Subcutaneous abdominal adipose tissue (tissue), 5 donors: ENCODE measurements at regions not wholly inside any gene's neighbourhood (a gene's known extent, or its start where the extent isn't known, plus 50 kb on each side); places are given as distances from the start of the nearest gene placed in this dataset.

Source experiments
- H3K27ac ChIP-seq: one replicate; pipeline ENCODE4 v1.7.0; 2013; ENCODE audit warnings: low read depth, mild to moderate bottlenecking, inconsistent platforms, low read length, moderate library complexity
- H3K27me3 ChIP-seq, 5 donors: one replicate each; pipeline ENCODE4 v1.7.0; 2013; ENCODE audit warnings: low read length in 5 of 5, inconsistent platforms in 1 of 5; ENCODE audit not compliant: control insufficient read depth in 5 of 5, insufficient read depth in 4 of 5
- H3K36me3 ChIP-seq, 5 donors: one replicate each; pipeline ENCODE4 v1.7.0; 2013; ENCODE audit warnings: low read length in 5 of 5; ENCODE audit not compliant: control insufficient read depth in 5 of 5, insufficient read depth in 5 of 5
- H3K4me1 ChIP-seq, 5 donors: one replicate each; pipeline ENCODE4 v1.7.0; 2013; ENCODE audit warnings: low read length in 5 of 5, mild to moderate bottlenecking in 3 of 5, moderate library complexity in 1 of 5; ENCODE audit not compliant: control insufficient read depth in 5 of 5, insufficient read depth in 5 of 5
- H3K4me3 ChIP-seq, 5 donors: one replicate each; pipeline ENCODE4 v1.7.0; 2013; ENCODE audit warnings: low read length in 5 of 5, low read depth in 1 of 5
- H3K9ac ChIP-seq, 5 donors: one replicate each; pipeline ENCODE4 v1.7.0; 2013; ENCODE audit warnings: low read length in 5 of 5, mild to moderate bottlenecking in 4 of 5, moderate library complexity in 3 of 5
- H3K9me3 ChIP-seq, 5 donors: one replicate each; pipeline ENCODE4 v1.7.0; 2013; ENCODE audit warnings: low read length in 5 of 5; ENCODE audit not compliant: control insufficient read depth in 5 of 5
- donor health status: healthy.
- donor health status: healthy.
- donor health status: healthy.
- donor health status: healthy.
- donor health status: healthy.

DNA sequence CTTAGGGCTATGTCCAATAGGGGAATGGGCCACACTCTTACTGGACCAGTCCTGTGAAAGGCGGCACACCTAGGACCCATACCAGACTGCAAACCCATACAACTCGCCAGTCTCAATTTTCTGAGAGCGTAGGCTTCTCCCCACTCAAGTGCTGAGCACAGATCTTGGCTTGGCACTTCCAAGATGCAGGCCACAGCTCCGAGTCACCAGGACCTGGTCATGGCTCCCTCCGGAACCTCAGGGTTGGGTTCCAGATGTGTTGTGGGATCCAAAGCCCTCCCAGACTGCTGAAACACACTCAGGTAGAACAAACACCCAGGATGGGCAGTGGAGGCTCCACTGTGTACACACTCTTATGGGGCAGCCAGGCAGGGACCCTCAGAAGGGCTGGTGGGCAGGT is 103.3 kb downstream of the TMEM144 start:
- H3K4me3 ChIP-seq = no peak overlapping the region
- H3K36me3 ChIP-seq = no peaks in the 10 kb centered on the region
- H3K9me3 ChIP-seq = peaks cover 0 to 1% (median 0%) of the 10 kb centered on the region in 5 donors
- no peaks in the 10 kb centered on the region for H3K27me3 ChIP-seq
- H3K27ac ChIP-seq = no peak overlapping the region
- no peak overlapping the region for H3K9ac ChIP-seq
- no peaks in the 10 kb centered on the region for H3K4me1 ChIP-seq

GRCh38 chr4:158314756-158315487 is 104.6 kb downstream of the TMEM144 start:
- Histone ChIP-seq H3K4me1 (no peaks in the 10 kb centered on the region), H3K9me3 (no peaks in the 10 kb centered on the region), H3K27me3 (no peaks in the 10 kb centered on the region), H3K4me3 (no peak overlapping the region), H3K9ac (no peak overlapping the region), H3K36me3 (no peaks in the 10 kb centered on the region), H3K27ac (peak overlapping the region; percentile 38)

- Histone ChIP-seq H3K9me3 (no peaks in the 10 kb centered on the region), H3K27ac (peak overlapping the region; percentile 38), H3K4me1 (no peaks in the 10 kb centered on the region), H3K27me3 (no peaks in the 10 kb centered on the region), H3K4me3 (no peak overlapping the region), H3K9ac (no peak overlapping the region), H3K36me3 (no peaks in the 10 kb centered on the region)
These were observed 105.4 kb downstream of the TMEM144 start for GRCh38 chr4:158315706-158316105.

DNA sequence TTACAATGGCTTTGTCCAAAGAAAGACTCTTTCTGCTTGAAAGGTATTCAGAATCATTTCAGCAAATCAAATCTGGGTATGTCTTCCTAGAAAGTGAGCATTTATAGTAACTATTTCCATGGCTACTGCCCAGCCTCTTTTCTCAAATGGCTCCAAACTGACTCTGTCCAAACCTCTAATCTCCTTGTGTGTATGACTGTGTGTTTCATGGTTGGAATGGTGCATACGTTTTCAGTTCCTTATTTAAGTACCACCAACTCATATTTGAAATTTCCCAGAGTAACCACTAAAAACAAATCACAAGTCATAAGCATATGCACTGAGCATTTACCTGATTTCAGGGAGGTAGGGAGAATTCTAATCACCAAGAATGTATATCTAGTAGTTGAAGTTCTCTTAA is 106.0 kb downstream of the TMEM144 start:
- no peak overlapping the region for H3K4me3 ChIP-seq
- no peaks in the 10 kb centered on the region for H3K4me1 ChIP-seq
- H3K36me3 ChIP-seq = no peaks in the 10 kb centered on the region
- H3K27ac ChIP-seq = no peak overlapping the region
- H3K9ac ChIP-seq = no peak overlapping the region
- H3K27me3 ChIP-seq = no peaks in the 10 kb centered on the region
- no peaks in the 10 kb centered on the region for H3K9me3 ChIP-seq

- H3K9ac ChIP-seq = no peak overlapping the region
- no peaks in the 10 kb centered on the region for H3K36me3 ChIP-seq
- no peak overlapping the region for H3K4me3 ChIP-seq
- H3K9me3 ChIP-seq = no peaks in the 10 kb centered on the region
- H3K27ac ChIP-seq = no peak overlapping the region
- no peaks in the 10 kb centered on the region for H3K4me1 ChIP-seq
- no peaks in the 10 kb centered on the region for H3K27me3 ChIP-seq
These were observed 109.6 kb downstream of the TMEM144 start for GRCh38 chr4:158319880-158320279.

GRCh38 chr4:158322109-158322508 is 111.8 kb downstream of the TMEM144 start:
- Histone ChIP-seq H3K9ac (no peak overlapping the region), H3K4me3 (no peak overlapping the region), H3K27me3 (no peaks in the 10 kb centered on the region), H3K36me3 (no peaks in the 10 kb centered on the region), H3K27ac (no peak overlapping the region), H3K9me3 (no peaks in the 10 kb centered on the region), H3K4me1 (no peaks in the 10 kb centered on the region)

DNA sequence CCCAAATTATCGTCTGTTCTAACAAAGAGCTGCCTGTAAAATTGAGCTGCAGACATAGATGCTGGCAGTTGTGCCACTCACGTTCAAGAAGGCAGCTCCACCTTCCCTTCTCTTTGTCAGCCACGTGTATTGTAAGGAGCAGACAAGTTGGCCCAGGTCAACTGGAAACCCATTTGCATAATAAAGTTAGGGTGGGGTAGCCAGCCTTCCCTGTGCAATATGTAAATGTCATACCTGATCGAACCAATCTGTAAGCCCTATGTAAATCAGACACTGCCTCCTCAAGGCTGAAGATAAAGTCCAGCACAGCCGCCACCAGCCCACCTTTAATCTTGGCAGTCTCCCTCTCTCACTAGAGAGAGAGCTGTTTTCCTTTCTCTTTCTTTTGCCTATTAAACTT is 117.2 kb downstream of the TMEM144 start:
- Histone ChIP-seq H3K27ac (no peak overlapping the region), H3K27me3 (no peaks in the 10 kb centered on the region), H3K4me1 (no peaks in the 10 kb centered on the region), H3K9me3 (no peaks in the 10 kb centered on the region), H3K36me3 (no peaks in the 10 kb centered on the region), H3K9ac (no peak overlapping the region), H3K4me3 (no peak overlapping the region)

GRCh38 chr4:158331863-158332262 is 121.6 kb downstream of the TMEM144 start:
- no peaks in the 10 kb centered on the region for H3K4me1 ChIP-seq
- H3K27ac ChIP-seq = no peak overlapping the region
- no peaks in the 10 kb centered on the region for H3K36me3 ChIP-seq
- no peak overlapping the region for H3K9ac ChIP-seq
- no peak overlapping the region for H3K4me3 ChIP-seq
- H3K9me3 ChIP-seq = no peaks in the 10 kb centered on the region
- no peaks in the 10 kb centered on the region for H3K27me3 ChIP-seq

- no peaks in the 10 kb centered on the region for H3K4me1 ChIP-seq
- H3K9me3 ChIP-seq = no peaks in the 10 kb centered on the region
These were observed 123.5 kb downstream of the TMEM144 start for GRCh38 chr4:158333820-158334219.

GRCh38 chr4:158341896-158342295 is 131.6 kb downstream of the TMEM144 start:
- Histone ChIP-seq H3K4me3 (no peak overlapping the region), H3K27me3 (no peaks in the 10 kb centered on the region), H3K27ac (no peak overlapping the region), H3K9ac (no peak overlapping the region), H3K9me3 (no peaks in the 10 kb centered on the region), H3K4me1 (no peaks in the 10 kb centered on the region), H3K36me3 (no peaks in the 10 kb centered on the region)

More at GRCh38 chr4:158333820-158334219, 123.5 kb downstream of the TMEM144 start:
- no peaks in the 10 kb centered on the region for H3K36me3 ChIP-seq
- no peak overlapping the region for H3K4me3 ChIP-seq
- H3K9ac ChIP-seq = no peak overlapping the region
- no peaks in the 10 kb centered on the region for H3K27me3 ChIP-seq
- H3K27ac ChIP-seq = no peak overlapping the region
